ENCODE measurements at regions not wholly inside any gene's neighbourhood (a gene's known extent, or its start where the extent isn't known, plus 50 kb on each side); places are given as distances from the start of the nearest gene placed in this dataset.

GRCh38 chr17:5667871-5668270 lies 83.6 kb upstream of the NLRP1 start:
- no peaks in the 10 kb centered on the region for H4K20me1 ChIP-seq (ENCODE audit: insufficient read depth, low read length)
- DNase-seq (ENCODE audit: low read depth), result no peak
- no peak overlapping the region for H3K9ac ChIP-seq (ENCODE audit: low read length)
- no peaks in the 10 kb centered on the region for H3K9me3 ChIP-seq (ENCODE audit: insufficient read depth, low read depth, low read length)
- no peaks in the 10 kb centered on the region for H3K4me1 ChIP-seq (ENCODE audit: insufficient read depth, low read length)
- Mint-ChIP-seq H3K36me3 (ENCODE audit: low read depth, unreplicated experiment) (no peaks in the 10 kb centered on the region), H3K4me1 (ENCODE audit: low read depth, unreplicated experiment) (no peaks in the 10 kb centered on the region), H3K9me3 (ENCODE audit: unreplicated experiment) (peaks cover 3% of the 10 kb centered on the region), H3K4me3 (ENCODE audit: unreplicated experiment) (no peak overlapping the region), H3K27ac (ENCODE audit: unreplicated experiment) (no peak overlapping the region), H3K27me3 (ENCODE audit: low read depth, unreplicated experiment) (peaks cover 51% of the 10 kb centered on the region)
- H2AFZ ChIP-seq (ENCODE audit: low read depth, low read length), result no peak overlapping the region
- no peaks in the 10 kb centered on the region for H3K79me2 ChIP-seq (ENCODE audit: insufficient read depth, low read length)
- H3K27ac ChIP-seq (ENCODE audit: low read depth, low read length), result no peak overlapping the region
- no peaks in the 10 kb centered on the region for H3K36me3 ChIP-seq (ENCODE audit: insufficient read depth, low read length)
- H3K4me2 ChIP-seq (ENCODE audit: low read length), result no peak overlapping the region
- H3K4me3 ChIP-seq (ENCODE audit: insufficient read depth, low read depth, low read length), result no peak overlapping the region
- TF ChIP-seq CTCF (IDR thresholded peaks at IDR 0.05; ENCODE audit: insufficient read depth, low read depth, low read length) (no peak), EZH2 (IDR thresholded peaks at IDR 0.05; ENCODE audit: insufficient read depth, low read length) (no peak)
- no peak for FAIRE-seq
- H3K27me3 ChIP-seq (ENCODE audit: insufficient read depth, low read length), result peaks cover 2% of the 10 kb centered on the region

GRCh38 chr17:5668557-5669138 lies 84.3 kb upstream of the NLRP1 start:
- Mint-ChIP-seq H3K36me3 (ENCODE audit: low read depth, unreplicated experiment) (peaks cover 1% of the 10 kb centered on the region), H3K27me3 (ENCODE audit: low read depth, unreplicated experiment) (peaks cover 56% of the 10 kb centered on the region), H3K4me3 (ENCODE audit: unreplicated experiment) (no peak overlapping the region), H3K27ac (ENCODE audit: unreplicated experiment) (no peak overlapping the region), H3K4me1 (ENCODE audit: low read depth, unreplicated experiment) (no peaks in the 10 kb centered on the region), H3K9me3 (ENCODE audit: unreplicated experiment) (no peaks in the 10 kb centered on the region)
- no peak for FAIRE-seq
- no peaks in the 10 kb centered on the region for H3K9me3 ChIP-seq (ENCODE audit: insufficient read depth, low read depth, low read length)
- no peaks in the 10 kb centered on the region for H4K20me1 ChIP-seq (ENCODE audit: insufficient read depth, low read length)
- TF ChIP-seq EZH2 (IDR thresholded peaks at IDR 0.05; ENCODE audit: insufficient read depth, low read length), result no peak
- TF ChIP-seq CTCF (IDR thresholded peaks at IDR 0.05; ENCODE audit: insufficient read depth, low read depth, low read length), result no peak
- H3K79me2 ChIP-seq (ENCODE audit: insufficient read depth, low read length), result no peaks in the 10 kb centered on the region
- H3K27ac ChIP-seq (ENCODE audit: low read depth, low read length), result no peak overlapping the region
- peaks cover 2% of the 10 kb centered on the region for H3K27me3 ChIP-seq (ENCODE audit: insufficient read depth, low read length)
- no peak overlapping the region for H3K9ac ChIP-seq (ENCODE audit: low read length)
- H3K36me3 ChIP-seq (ENCODE audit: insufficient read depth, low read length), result no peaks in the 10 kb centered on the region
- no peaks in the 10 kb centered on the region for H3K4me1 ChIP-seq (ENCODE audit: insufficient read depth, low read length)
- DNase-seq (ENCODE audit: low read depth), result no peak
- no peak overlapping the region for H3K4me2 ChIP-seq (ENCODE audit: low read length)
- no peak overlapping the region for H2AFZ ChIP-seq (ENCODE audit: low read depth, low read length)
- H3K4me3 ChIP-seq (ENCODE audit: insufficient read depth, low read depth, low read length), result no peak overlapping the region

- FAIRE-seq, result no peak
Measured at GRCh38 chr17:5669191-5669590, 84.9 kb upstream of the NLRP1 start.

More at GRCh38 chr17:5669191-5669590, 84.9 kb upstream of the NLRP1 start:
- Histone ChIP-seq H3K9ac (ENCODE audit: low read length) (no peak overlapping the region), H3K36me3 (ENCODE audit: insufficient read depth, low read length) (no peaks in the 10 kb centered on the region), H3K9me3 (ENCODE audit: insufficient read depth, low read depth, low read length) (no peaks in the 10 kb centered on the region), H3K4me1 (ENCODE audit: insufficient read depth, low read length) (no peaks in the 10 kb centered on the region), H2AFZ (ENCODE audit: low read depth, low read length) (no peak overlapping the region), H3K27ac (ENCODE audit: low read depth, low read length) (no peak overlapping the region), H3K79me2 (ENCODE audit: insufficient read depth, low read length) (no peaks in the 10 kb centered on the region), H3K4me2 (ENCODE audit: low read length) (no peak overlapping the region), H4K20me1 (ENCODE audit: insufficient read depth, low read length) (no peaks in the 10 kb centered on the region), H3K27me3 (ENCODE audit: insufficient read depth, low read length) (peaks cover 2% of the 10 kb centered on the region), H3K4me3 (ENCODE audit: insufficient read depth, low read depth, low read length) (no peak overlapping the region)
- H3K4me1 Mint-ChIP-seq (ENCODE audit: low read depth, unreplicated experiment), result no peaks in the 10 kb centered on the region
- H3K27me3 Mint-ChIP-seq (ENCODE audit: low read depth, unreplicated experiment), result peaks cover 55% of the 10 kb centered on the region
- no peak for DNase-seq (ENCODE audit: low read depth)
- H3K9me3 Mint-ChIP-seq (ENCODE audit: unreplicated experiment), result no peaks in the 10 kb centered on the region
- no peak for TF ChIP-seq CTCF (IDR thresholded peaks at IDR 0.05; ENCODE audit: insufficient read depth, low read depth, low read length)
- TF ChIP-seq EZH2 (IDR thresholded peaks at IDR 0.05; ENCODE audit: insufficient read depth, low read length), result no peak
- H3K27ac Mint-ChIP-seq (ENCODE audit: unreplicated experiment), result no peak overlapping the region
- no peak overlapping the region for H3K4me3 Mint-ChIP-seq (ENCODE audit: unreplicated experiment)
- H3K36me3 Mint-ChIP-seq (ENCODE audit: low read depth, unreplicated experiment), result peaks cover 1% of the 10 kb centered on the region
